A673 (cell line): ENCODE measurements at regions not wholly inside any gene's neighbourhood (a gene's known extent, or its start where the extent isn't known, plus 50 kb on each side); places are given as distances from the start of the nearest gene placed in this dataset.

Experiments used
- EZH2 ChIP-seq: fragments of 200-600 bp; sonication (generic); IDR thresholded peaks from 2 replicates; pipeline ENCODE4 v1.6.1; 2017; ENCODE audit warnings: borderline replicate concordance, low read depth, mild to moderate bottlenecking, mixed read lengths, antibody characterized with exemption, low read length; ENCODE audit not compliant: poor library complexity, severe bottlenecking
- TF ChIP-seq, protein P1 (sequence below): fragments of 300-800, 200-600 bp; sonication (generic); conservative IDR thresholded peaks from 2 replicates; pipeline ENCODE4 v1.5.1; 2017; ENCODE audit warnings: low read depth, mild to moderate bottlenecking, antibody characterized with exemption, low read length, moderate library complexity, mixed read lengths

DNA sequence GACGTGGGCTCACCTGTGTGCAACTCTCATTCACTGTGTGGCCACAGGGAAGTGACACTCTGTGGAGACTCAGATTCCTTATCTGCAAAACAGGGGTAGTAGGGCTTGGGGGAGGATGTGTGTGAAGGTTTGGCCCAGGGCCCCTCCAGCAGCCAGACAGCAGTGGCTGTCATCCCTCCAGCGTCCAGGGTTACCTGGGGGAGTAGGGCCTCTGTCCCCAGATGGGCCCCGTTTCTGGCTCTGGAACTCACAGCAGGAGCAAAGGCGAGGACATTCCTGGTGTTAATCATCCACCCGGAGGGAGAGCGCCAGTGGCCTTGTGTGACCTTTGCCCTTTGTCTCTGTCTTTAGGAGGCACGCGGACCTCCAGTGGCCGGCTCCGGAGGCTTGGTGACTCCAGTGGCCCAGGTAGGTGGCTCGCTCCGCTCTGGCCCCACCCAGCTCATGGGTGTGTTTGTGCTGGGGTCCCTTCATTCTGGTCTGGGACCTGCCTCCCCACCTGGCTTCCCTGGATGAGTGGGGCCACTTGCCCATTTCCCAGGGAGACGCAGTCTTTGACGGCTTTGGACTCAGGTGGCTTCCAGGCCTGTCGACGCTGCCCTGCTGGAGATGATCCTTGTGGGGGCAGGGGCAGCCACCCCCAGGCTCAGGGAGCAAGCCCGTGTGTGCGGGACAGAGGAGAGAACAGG lies 166.2 kb downstream of the SEC14L1 start:
- TF ChIP-seq, protein P1, sequence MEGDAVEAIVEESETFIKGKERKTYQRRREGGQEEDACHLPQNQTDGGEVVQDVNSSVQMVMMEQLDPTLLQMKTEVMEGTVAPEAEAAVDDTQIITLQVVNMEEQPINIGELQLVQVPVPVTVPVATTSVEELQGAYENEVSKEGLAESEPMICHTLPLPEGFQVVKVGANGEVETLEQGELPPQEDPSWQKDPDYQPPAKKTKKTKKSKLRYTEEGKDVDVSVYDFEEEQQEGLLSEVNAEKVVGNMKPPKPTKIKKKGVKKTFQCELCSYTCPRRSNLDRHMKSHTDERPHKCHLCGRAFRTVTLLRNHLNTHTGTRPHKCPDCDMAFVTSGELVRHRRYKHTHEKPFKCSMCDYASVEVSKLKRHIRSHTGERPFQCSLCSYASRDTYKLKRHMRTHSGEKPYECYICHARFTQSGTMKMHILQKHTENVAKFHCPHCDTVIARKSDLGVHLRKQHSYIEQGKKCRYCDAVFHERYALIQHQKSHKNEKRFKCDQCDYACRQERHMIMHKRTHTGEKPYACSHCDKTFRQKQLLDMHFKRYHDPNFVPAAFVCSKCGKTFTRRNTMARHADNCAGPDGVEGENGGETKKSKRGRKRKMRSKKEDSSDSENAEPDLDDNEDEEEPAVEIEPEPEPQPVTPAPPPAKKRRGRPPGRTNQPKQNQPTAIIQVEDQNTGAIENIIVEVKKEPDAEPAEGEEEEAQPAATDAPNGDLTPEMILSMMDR: no peak
- no peak for TF ChIP-seq EZH2
